ACC112 (cell line): ENCODE measurements at regions not wholly inside any gene's neighbourhood (a gene's known extent, or its start where the extent isn't known, plus 50 kb on each side); places are given as distances from the start of the nearest gene placed in this dataset.

Experiments used
- H2AFZ ChIP-seq: fragments of 200-600 bp; sonication (generic); one replicate; pipeline ENCODE4 v1.6.0; 2017; ENCODE audit warnings: antibody characterized with exemption, low read length; ENCODE audit not compliant: unreplicated experiment
- H3K27ac ChIP-seq: fragments of 200-600 bp; sonication (generic); 2 replicates; pipeline ENCODE4 v1.5.1; 2014; ENCODE audit warnings: low read depth, mild to moderate bottlenecking, antibody characterized with exemption, low read length, moderate library complexity
- H3K27me3 ChIP-seq: fragments of 200-600 bp; sonication (generic); 2 replicates; pipeline ENCODE4 v1.6.1; 2014; ENCODE audit warnings: mild to moderate bottlenecking, antibody characterized with exemption, low read length, moderate library complexity, mixed read lengths; ENCODE audit not compliant: insufficient read depth
- H3K36me3 ChIP-seq: fragments of 200-600 bp; sonication (generic); 2 replicates; pipeline ENCODE4 v1.6.1; 2016; ENCODE audit warnings: mild to moderate bottlenecking, antibody characterized with exemption, low read length, moderate library complexity, mixed read lengths; ENCODE audit not compliant: insufficient read depth
- H3K4me1 ChIP-seq: fragments of 200-600 bp; sonication (generic); one replicate; pipeline ENCODE4 v1.6.1; 2016; ENCODE audit warnings: low read length, mixed read lengths; ENCODE audit not compliant: insufficient read depth, unreplicated experiment, control insufficient read depth
- H3K4me3 ChIP-seq: fragments of 200-600 bp; sonication (generic); 2 replicates; pipeline ENCODE4 v1.5.1; 2014; ENCODE audit warnings: mild to moderate bottlenecking, low read depth, low read length
- H3K79me2 ChIP-seq: fragments of 200-600 bp; sonication (generic); one replicate; pipeline ENCODE4 v1.6.0; 2016; ENCODE audit warnings: low read length; ENCODE audit not compliant: control insufficient read depth, unreplicated experiment, insufficient read depth

DNA sequence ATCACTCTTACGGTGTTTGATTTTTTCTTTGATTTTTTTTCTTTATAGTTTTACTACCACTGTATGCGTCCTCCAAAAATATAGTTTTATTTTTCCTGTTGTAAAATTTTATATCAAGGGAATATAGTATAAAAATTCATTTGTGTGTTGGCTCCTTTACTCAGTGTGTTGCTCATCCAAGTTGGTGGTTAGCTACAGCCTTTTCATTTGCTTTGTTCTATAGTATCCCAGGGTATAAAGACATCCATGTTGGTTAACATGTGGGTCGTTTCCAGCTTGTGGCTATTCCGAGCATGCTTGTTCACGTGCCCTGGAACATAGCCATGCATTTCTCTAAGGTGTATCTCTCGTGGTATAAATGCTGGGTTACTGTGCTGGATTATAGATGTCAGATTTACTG is 54.8 kb upstream of the DAB2 start:
- peaks cover 14% of the 10 kb centered on the region for H3K4me1 ChIP-seq
- H3K27me3 ChIP-seq, result no peaks in the 10 kb centered on the region
- H3K27ac ChIP-seq, result no peak overlapping the region
- no peaks in the 10 kb centered on the region for H3K79me2 ChIP-seq
- H2AFZ ChIP-seq, result no peak overlapping the region
- no peaks in the 10 kb centered on the region for H3K36me3 ChIP-seq
- no peak overlapping the region for H3K4me3 ChIP-seq

DNA sequence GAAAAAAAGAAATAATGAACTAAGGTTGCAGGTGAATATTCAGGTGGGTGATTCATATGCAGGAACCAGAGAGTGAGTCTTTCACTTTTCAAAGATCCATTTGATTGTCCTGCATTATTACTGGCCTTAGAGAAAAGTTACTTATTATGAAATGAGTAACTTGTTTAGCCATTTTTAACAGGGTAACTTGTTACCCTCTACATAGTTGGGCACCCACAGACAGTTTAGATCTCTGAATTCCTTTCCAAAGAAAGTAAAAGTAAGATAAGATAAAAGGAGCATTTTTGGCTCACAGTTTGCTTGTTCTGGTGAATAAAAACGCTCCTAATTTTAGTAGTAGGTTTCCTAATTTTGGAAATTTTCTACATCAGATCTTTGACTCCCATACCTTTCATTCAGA is 54.1 kb upstream of the DAB2 start:
- H3K4me1 ChIP-seq, result peaks cover 14% of the 10 kb centered on the region

DNA sequence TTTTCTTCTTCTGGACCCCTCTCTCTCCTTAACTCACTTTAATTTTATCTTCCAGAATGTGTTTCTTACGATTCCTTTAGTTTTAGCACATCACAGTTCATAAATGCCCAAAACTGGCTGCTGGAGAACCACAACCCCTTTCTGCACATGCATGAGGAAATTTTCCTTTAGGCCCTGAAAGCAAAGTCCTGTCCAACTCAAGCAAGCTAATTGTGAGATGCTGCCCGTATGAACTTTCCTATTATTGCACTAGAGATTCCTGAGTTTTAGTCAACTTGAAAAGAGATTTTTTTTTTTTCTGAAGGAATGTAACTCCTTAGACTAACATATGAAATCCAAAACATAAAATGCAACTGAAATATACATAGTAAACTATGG is 52.1 kb upstream of the DAB2 start:
- Histone ChIP-seq H3K27me3 (no peaks in the 10 kb centered on the region), H3K4me3 (no peak overlapping the region), H3K79me2 (no peaks in the 10 kb centered on the region), H2AFZ (peak overlapping the region; percentile 28), H3K4me1 (peaks cover 29% of the 10 kb centered on the region), H3K27ac (peak overlapping the region; percentile 14; the same call in 1 of the 2 replicates), H3K36me3 (no peaks in the 10 kb centered on the region)

More for the DNA sequence above, 54.1 kb upstream of the DAB2 start:
- no peaks in the 10 kb centered on the region for H3K79me2 ChIP-seq
- no peak overlapping the region for H3K27ac ChIP-seq
- no peaks in the 10 kb centered on the region for H3K36me3 ChIP-seq
- H3K27me3 ChIP-seq, result no peaks in the 10 kb centered on the region
- peak overlapping the region; percentile 3 for H2AFZ ChIP-seq
- no peak overlapping the region for H3K4me3 ChIP-seq

DNA sequence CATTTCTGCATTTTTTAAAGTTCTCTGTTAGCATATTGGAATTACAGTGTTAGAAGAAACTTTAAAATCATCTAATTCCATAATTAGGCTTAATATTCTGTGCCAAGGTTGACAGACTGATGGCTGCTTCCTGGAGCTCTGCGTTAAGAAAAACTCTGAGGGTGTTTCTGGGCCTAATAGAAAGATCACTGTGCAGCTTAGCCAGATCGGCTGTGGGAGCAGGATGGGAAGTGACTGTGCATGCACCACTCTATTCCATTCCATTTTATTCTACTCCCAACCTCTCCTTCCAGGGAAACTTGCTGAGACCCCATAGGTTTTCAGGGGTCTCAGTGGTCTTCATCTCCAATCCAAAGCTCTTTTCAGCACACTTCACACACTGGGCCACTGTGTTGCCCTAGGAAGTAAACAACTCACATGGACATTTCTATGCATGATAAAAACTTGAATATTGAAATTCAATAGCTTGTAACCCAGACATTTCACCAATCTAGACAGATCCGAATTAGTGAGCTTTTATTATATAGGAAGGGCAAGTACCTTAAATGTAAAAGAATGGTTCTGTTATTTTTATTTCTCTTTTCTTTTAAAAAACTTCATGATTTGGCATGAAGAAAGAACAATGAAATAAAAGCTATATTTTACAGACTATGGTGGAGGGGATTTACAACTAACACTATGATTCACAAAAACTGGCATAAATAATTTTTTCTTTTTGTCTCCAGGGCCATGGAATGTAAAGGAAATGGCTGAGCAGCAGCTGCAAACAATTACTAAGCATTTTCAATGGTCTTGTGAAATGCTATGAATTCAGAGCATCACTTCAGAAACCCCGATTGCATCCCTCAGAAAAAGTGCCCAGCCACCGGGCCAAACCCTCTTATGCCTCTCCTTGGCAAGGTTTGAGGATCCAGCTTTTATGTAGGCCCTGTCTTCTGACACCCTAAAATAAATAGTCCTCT is 51.4 kb upstream of the DAB2 start:
- Histone ChIP-seq H3K4me1 (peaks cover 30% of the 10 kb centered on the region), H3K27ac (peak overlapping the region; percentile 14; the same call in 1 of the 2 replicates), H3K79me2 (no peaks in the 10 kb centered on the region), H3K36me3 (no peaks in the 10 kb centered on the region), H3K4me3 (no peak overlapping the region), H3K27me3 (no peaks in the 10 kb centered on the region), H2AFZ (peak overlapping the region; percentile 28)

DNA sequence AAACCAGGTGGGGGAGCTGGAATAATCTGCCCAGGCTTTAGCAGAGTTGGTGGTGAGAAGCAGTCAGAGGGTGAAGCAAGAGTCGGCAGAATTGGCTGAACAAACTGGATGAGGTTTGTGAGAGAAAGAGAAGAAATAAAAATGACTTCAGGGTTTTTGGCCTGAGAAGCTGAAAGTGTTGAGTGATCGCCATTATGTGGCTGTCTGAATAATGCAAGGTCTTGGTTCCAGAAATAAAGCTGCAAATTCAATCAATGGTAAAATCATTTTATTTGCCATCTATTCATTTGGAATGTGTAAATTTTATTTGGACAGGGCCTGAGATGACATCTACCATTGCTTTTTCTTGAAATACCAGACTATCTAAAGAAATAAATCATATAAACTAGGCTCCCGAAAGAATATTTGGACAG is 50.4 kb upstream of the DAB2 start:
- no peaks in the 10 kb centered on the region for H3K27me3 ChIP-seq
- peaks cover 30% of the 10 kb centered on the region for H3K4me1 ChIP-seq
- no peak overlapping the region for H3K27ac ChIP-seq
- H3K36me3 ChIP-seq, result no peaks in the 10 kb centered on the region
- H3K4me3 ChIP-seq, result no peak overlapping the region
- no peak overlapping the region for H2AFZ ChIP-seq
- H3K79me2 ChIP-seq, result no peaks in the 10 kb centered on the region
